NCI-H460 (cell line): ENCODE measurements at regions not wholly inside any gene's neighbourhood (a gene's known extent, or its start where the extent isn't known, plus 50 kb on each side); places are given as distances from the start of the nearest gene placed in this dataset.
A peak's percentile ranks its signal among the peaks of the same experiment; 100 is the strongest.

ENCODE experiments used
- DNase-seq: peaks from one replicate; pipeline ENCODE4 v3.0.0-alpha.2; 2016; ENCODE audit warnings: low read depth; ENCODE audit errors: extremely low read depth

GRCh38 chr15:68871507-68871906 is 50.8 kb upstream of the ANP32A start:
- DNase-seq, result no peak

DNA sequence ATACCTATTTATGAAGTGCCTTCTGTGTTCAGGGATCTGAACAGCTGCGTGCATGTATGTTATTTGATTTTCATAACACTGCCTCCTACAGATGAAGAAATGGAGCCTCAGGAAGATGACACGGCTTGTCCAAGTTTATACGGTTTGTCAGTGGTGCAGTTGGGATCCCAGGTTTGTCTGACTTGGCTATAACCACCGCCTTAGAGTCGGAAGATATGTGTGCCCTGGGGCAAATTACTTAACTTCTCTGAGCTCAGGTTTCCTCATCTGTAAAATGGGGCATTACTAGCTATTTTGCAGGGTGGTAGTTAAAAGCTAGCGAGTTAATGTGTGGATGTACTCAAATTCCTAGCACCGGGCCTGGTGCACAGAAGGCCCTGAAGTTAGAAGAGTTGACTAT is 54.1 kb upstream of the ANP32A start:
- no peak for DNase-seq

DNA sequence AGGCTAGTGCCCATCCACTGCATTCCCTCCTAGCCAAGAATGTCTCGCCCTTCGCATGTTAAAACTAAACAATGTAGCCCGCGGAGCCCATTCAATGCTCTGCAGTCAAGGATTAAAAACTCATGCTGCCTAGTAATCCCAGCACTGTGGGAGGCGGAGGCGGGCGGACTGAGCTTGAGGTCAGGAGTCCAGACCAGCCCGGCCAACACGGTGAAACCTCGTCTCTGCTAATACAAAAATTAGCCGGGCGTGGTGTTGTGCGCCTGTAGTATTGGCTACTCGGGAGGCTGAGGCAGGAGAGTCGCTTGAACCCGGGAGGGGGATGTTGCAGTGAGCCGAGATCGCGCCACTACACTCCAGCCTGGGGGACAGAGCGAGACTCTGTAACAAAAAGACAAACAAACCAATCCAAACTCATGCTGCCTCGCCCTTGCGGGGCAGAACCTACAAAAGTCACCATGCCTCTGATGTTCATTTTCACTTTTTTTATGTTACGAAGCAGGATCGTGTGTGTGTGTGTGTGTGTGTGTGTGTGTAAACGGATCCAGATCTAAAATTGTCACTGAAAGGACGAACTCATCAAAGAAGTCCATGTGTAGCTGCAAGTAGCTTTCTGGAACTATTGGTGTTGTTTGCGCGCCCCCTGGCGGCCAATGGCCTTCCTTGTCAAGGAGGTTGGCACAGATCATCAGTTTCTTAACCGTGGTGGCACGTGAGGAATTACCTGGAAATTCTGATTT is 54.8 kb upstream of the SPESP1 start:
- DNase-seq, result peak; percentile 81

- DNase-seq, result no peak
Measured at GRCh38 chr15:68877626-68878025, 52.7 kb upstream of the SPESP1 start.

DNA sequence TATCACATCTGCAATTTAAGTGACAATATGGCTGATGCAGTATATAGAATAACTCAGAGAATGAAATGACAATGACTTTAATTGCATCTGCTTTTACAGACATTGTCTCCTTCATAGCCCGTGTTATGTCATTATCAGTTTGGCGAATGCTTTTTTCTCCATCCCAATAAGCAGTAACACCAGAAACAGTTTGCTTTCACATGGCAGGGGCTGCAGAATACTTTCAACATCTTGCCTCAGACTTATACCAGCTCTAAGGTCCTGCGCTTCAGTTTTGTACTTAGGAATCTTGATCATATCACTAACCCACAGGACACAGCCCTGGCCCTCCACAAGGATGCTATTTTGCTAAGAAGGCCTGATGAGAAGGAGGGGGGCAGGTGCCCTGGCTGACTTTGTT is 49.9 kb upstream of the SPESP1 start:
- DNase-seq, result no peak
